Gastrocnemius medialis (tissue), 4 donors: ENCODE measurements at regions not wholly inside any gene's neighbourhood (a gene's known extent, or its start where the extent isn't known, plus 50 kb on each side); places are given as distances from the start of the nearest gene placed in this dataset.

ENCODE experiments used
- ATAC-seq, 2 donors: fragments of 150-250 bp; one replicate each; pipeline ENCODE4 v1.9.1; 2016
- DNase-seq, 2 donors: peaks; one replicate each; pipeline ENCODE4 v3.0.0-alpha.2; 2019
- H3K27ac ChIP-seq, 4 donors: fragments of 200-600 bp; sonication (generic); 1 replicate in 1 of 4; 2 replicates in 3 of 4; pipeline ENCODE4 v1.5.1; 2016 to 2018; ENCODE audit warnings: mild to moderate bottlenecking in 2 of 4, moderate library complexity in 1 of 4
- H3K27me3 ChIP-seq, 3 donors: fragments of 200-600 bp; sonication (generic) in 2 of 3; 1 replicate in 1 of 3; 2 replicates in 2 of 3; pipeline versions ENCODE4 v1.5.1 to v1.6.0; 2016 to 2019; ENCODE audit warnings: mild to moderate bottlenecking in 1 of 3, moderate library complexity in 1 of 3
- H3K36me3 ChIP-seq, 2 donors: fragments of 200-600 bp; sonication (generic) in 1 of 2; one replicate each; pipeline ENCODE4 v1.5.1; 2017 to 2018
- H3K4me1 ChIP-seq, 2 donors: fragments of 200-600 bp; sonication (generic) in 1 of 2; one replicate each; pipeline ENCODE4 v1.5.1; 2016 to 2017; ENCODE audit warnings: mild to moderate bottlenecking in 2 of 2
- H3K4me3 ChIP-seq, 4 donors: fragments of 200-600 bp; sonication (generic) in 3 of 4; 1 replicate in 1 of 4; 2 replicates in 3 of 4; pipeline ENCODE4 v1.5.1; 2016 to 2019; ENCODE audit warnings: mild to moderate bottlenecking in 2 of 4
- H3K9me3 ChIP-seq, 3 donors: fragments of 200-600 bp; sonication (generic) in 2 of 3; 1 replicate in 1 of 3; 2 replicates in 2 of 3; pipeline ENCODE4 v1.5.1; 2016 to 2019
- CTCF ChIP-seq, 5 experiments: fragments of 450-650 bp in 3 of 5; fragments of 200-600 bp in 2 of 5; sonication (generic) in 2 of 5; IDR thresholded peaks in 4 of 5; conservative IDR thresholded peaks in 1 of 5; 1 replicate in 4 of 5; 2 replicates in 1 of 5; pipeline ENCODE4 v1.5.1; 2016 to 2019; ENCODE audit warnings: antibody characterized with exemption in 5 of 5, mild to moderate bottlenecking in 3 of 5, moderate library complexity in 3 of 5
- POLR2A ChIP-seq, 2 donors: fragments of 450-650 bp; IDR thresholded peaks; one replicate each; pipeline ENCODE4 v1.6.1; 2017; ENCODE audit warnings: antibody characterized with exemption in 2 of 2, mild to moderate bottlenecking in 2 of 2, moderate library complexity in 2 of 2
- in situ Hi-C, 4 donors: fragments of 200-750 bp; cut with MboI; loops; one replicate each; pipeline versions ENCODE4 v1.15.0 to v1.8.0; 2017; ENCODE audit warnings: low sequenced_read_pairs in 4 of 4
- intact Hi-C: fragments of 100-400 bp; cut with DNase I; formaldehyde crosslinking; loops from one replicate; pipeline ENCODE4 v1.15.1; 2023; ENCODE audit warnings: low total_unique reads

GRCh38 chr5:14006823-14007520 is 62.5 kb upstream of the DNAH5 start:
- Histone ChIP-seq H3K4me1 (peaks cover 2 to 7% of the 10 kb centered on the region in 2 donors), H3K36me3 (no peaks in the 10 kb centered on the region), H3K27me3 (no peaks in the 10 kb centered on the region), H3K27ac (peak overlapping the region in 2 of 4 donors; percentile 28 to 34), H3K4me3 (no peak overlapping the region), H3K9me3 (no peaks in the 10 kb centered on the region)
- in situ Hi-C loops (no loop called here), intact Hi-C loops (no loop called here)
- no peak for TF ChIP-seq POLR2A (IDR thresholded peaks at IDR 0.05)
- TF ChIP-seq CTCF (IDR thresholded peaks at IDR 0.05 in 4 of 5, conservative IDR thresholded peaks at IDR 0.05 in 1 of 5) = no peak
- ATAC-seq = peak; percentile 51 to 58
- peak in 1 of 2 donors; percentile 31 for DNase-seq

- TF ChIP-seq POLR2A (IDR thresholded peaks at IDR 0.05) = no peak
- no peak for TF ChIP-seq CTCF (IDR thresholded peaks at IDR 0.05 in 4 of 5, conservative IDR thresholded peaks at IDR 0.05 in 1 of 5)
- ATAC-seq = no peak
- Histone ChIP-seq H3K27me3 (no peaks in the 10 kb centered on the region), H3K4me1 (peaks cover 0 to 4% of the 10 kb centered on the region in 2 donors), H3K4me3 (no peak overlapping the region), H3K9me3 (no peaks in the 10 kb centered on the region), H3K36me3 (no peaks in the 10 kb centered on the region), H3K27ac (no peak overlapping the region)
- no peak for DNase-seq
- intact Hi-C loops (no loop called here), in situ Hi-C loops (no loop called here)
Observed at GRCh38 chr5:14004598-14005394, 60.3 kb upstream of the DNAH5 start.

GRCh38 chr5:14003936-14004335 is 59.4 kb upstream of the DNAH5 start:
- intact Hi-C loops = no loop called here

GRCh38 chr5:14003513-14003912 is 59.0 kb upstream of the DNAH5 start:
- Histone ChIP-seq H3K27me3 (no peaks in the 10 kb centered on the region), H3K4me3 (no peak overlapping the region), H3K4me1 (no peaks in the 10 kb centered on the region), H3K36me3 (no peaks in the 10 kb centered on the region), H3K27ac (no peak overlapping the region), H3K9me3 (no peaks in the 10 kb centered on the region)
- DNase-seq (no peak), ATAC-seq (no peak)
- intact Hi-C loops = no loop called here
- TF ChIP-seq POLR2A (IDR thresholded peaks at IDR 0.05) = no peak
- no peak for TF ChIP-seq CTCF (IDR thresholded peaks at IDR 0.05 in 4 of 5, conservative IDR thresholded peaks at IDR 0.05 in 1 of 5)
- in situ Hi-C loops = no loop called here

More at GRCh38 chr5:14003936-14004335, 59.4 kb upstream of the DNAH5 start:
- Histone ChIP-seq H3K4me1 (peaks cover 0 to 3% of the 10 kb centered on the region in 2 donors), H3K27ac (no peak overlapping the region), H3K4me3 (no peak overlapping the region), H3K36me3 (no peaks in the 10 kb centered on the region), H3K27me3 (no peaks in the 10 kb centered on the region), H3K9me3 (no peaks in the 10 kb centered on the region)
- TF ChIP-seq POLR2A (IDR thresholded peaks at IDR 0.05) (no peak), CTCF (IDR thresholded peaks at IDR 0.05 in 4 of 5, conservative IDR thresholded peaks at IDR 0.05 in 1 of 5) (no peak)
- in situ Hi-C loops = no loop called here
- ATAC-seq (no peak), DNase-seq (no peak)
